ENCODE measurements at regions not wholly inside any gene's neighbourhood (a gene's known extent, or its start where the extent isn't known, plus 50 kb on each side); places are given as distances from the start of the nearest gene placed in this dataset.

GRCh38 chr7:21345361-21345760 is 82.5 kb upstream of the SP4 start:
- DNase-seq (ENCODE audit: extremely low spot score, insufficient read length, low read depth) (no peak), FAIRE-seq (peak; percentile 88)

GRCh38 chr7:21346297-21346696 is 81.6 kb upstream of the SP4 start:
- DNase-seq (ENCODE audit: extremely low spot score, insufficient read length, low read depth) (no peak), FAIRE-seq (peak; percentile 74)

GRCh38 chr7:21352540-21353387 is 75.1 kb upstream of the SP4 start:
- peak; percentile 39 for DNase-seq (ENCODE audit: extremely low spot score, insufficient read length, low read depth)
- peak; percentile 98 for FAIRE-seq

GRCh38 chr7:21353388-21353780 is 74.5 kb upstream of the SP4 start:
- no peak for FAIRE-seq
- DNase-seq (ENCODE audit: extremely low spot score, insufficient read length, low read depth) = no peak

- FAIRE-seq (no peak), DNase-seq (ENCODE audit: extremely low spot score, insufficient read length, low read depth) (no peak)
These were observed 73.6 kb upstream of the SP4 start for GRCh38 chr7:21354284-21354683.

- FAIRE-seq = peak; percentile 100
- peak; percentile 60 for DNase-seq (ENCODE audit: extremely low spot score, insufficient read length, low read depth)
These were observed 72.4 kb upstream of the SP4 start for GRCh38 chr7:21355406-21355874.

- FAIRE-seq (peak; percentile 33), DNase-seq (ENCODE audit: extremely low spot score, insufficient read length, low read depth) (no peak)
These were observed 71.3 kb upstream of the SP4 start for GRCh38 chr7:21356616-21357015.

- FAIRE-seq = no peak
- no peak for DNase-seq (ENCODE audit: extremely low spot score, insufficient read length, low read depth)
These were observed 70.5 kb upstream of the SP4 start for GRCh38 chr7:21357151-21358097.

- DNase-seq (ENCODE audit: extremely low spot score, insufficient read length, low read depth) = no peak
- FAIRE-seq = peak; percentile 62
These were observed 69.2 kb upstream of the SP4 start for GRCh38 chr7:21358648-21359047.

- FAIRE-seq (no peak), DNase-seq (ENCODE audit: extremely low spot score, insufficient read length, low read depth) (no peak)
These were observed 68.7 kb upstream of the SP4 start for GRCh38 chr7:21359163-21359562.

- FAIRE-seq = peak; percentile 82
- DNase-seq (ENCODE audit: extremely low spot score, insufficient read length, low read depth) = no peak
These were observed 66.3 kb upstream of the SP4 start for GRCh38 chr7:21361413-21362125.

GRCh38 chr7:21364801-21365271 is 63.0 kb upstream of the SP4 start:
- peak; percentile 62 for FAIRE-seq
- DNase-seq (ENCODE audit: extremely low spot score, insufficient read length, low read depth) = no peak

- no peak for DNase-seq (ENCODE audit: extremely low spot score, insufficient read length, low read depth)
- FAIRE-seq = no peak
These were observed 61.8 kb upstream of the SP4 start for GRCh38 chr7:21365866-21366624.

- DNase-seq (ENCODE audit: extremely low spot score, insufficient read length, low read depth) (no peak), FAIRE-seq (peak; percentile 24)
These were observed 60.8 kb upstream of the SP4 start for GRCh38 chr7:21367081-21367480.

- FAIRE-seq = no peak
- DNase-seq (ENCODE audit: extremely low spot score, insufficient read length, low read depth) = no peak
These were observed 60.3 kb upstream of the SP4 start for GRCh38 chr7:21367537-21367936.

GRCh38 chr7:21368317-21368716 is 59.6 kb upstream of the SP4 start:
- no peak for FAIRE-seq
- DNase-seq (ENCODE audit: extremely low spot score, insufficient read length, low read depth) = no peak

- FAIRE-seq = no peak
- DNase-seq (ENCODE audit: extremely low spot score, insufficient read length, low read depth) = no peak
These were observed 57.5 kb upstream of the SP4 start for GRCh38 chr7:21370283-21370982.

GRCh38 chr7:21371360-21371759 is 56.5 kb upstream of the SP4 start:
- DNase-seq (ENCODE audit: extremely low spot score, insufficient read length, low read depth) (no peak), FAIRE-seq (peak; percentile 26)

- FAIRE-seq = no peak
- no peak for DNase-seq (ENCODE audit: extremely low spot score, insufficient read length, low read depth)
These were observed 54.9 kb upstream of the SP4 start for GRCh38 chr7:21373031-21373430.
